MM.1S (cell line): ENCODE measurements at regions not wholly inside any gene's neighbourhood (a gene's known extent, or its start where the extent isn't known, plus 50 kb on each side); places are given as distances from the start of the nearest gene placed in this dataset.

Experiments used
- DNase-seq: peaks from one replicate; pipeline ENCODE4 v3.0.0-alpha.2; 2015
- H2AFZ ChIP-seq: fragments of 300-600 bp; sonication (generic); 2 replicates; pipeline ENCODE4 v1.6.0; 2016; ENCODE audit warnings: antibody characterized with exemption, low read length
- H3F3A ChIP-seq: fragments of 300-600 bp; sonication (generic); 2 replicates; pipeline ENCODE4 v1.6.1; 2016; ENCODE audit warnings: mild to moderate bottlenecking, antibody characterized with exemption, low read length, moderate library complexity, mixed read lengths; ENCODE audit not compliant: insufficient read depth
- H3K27ac ChIP-seq: fragments of 300-600 bp; sonication (generic); 2 replicates; pipeline ENCODE4 v1.5.1; 2016; ENCODE audit warnings: mild to moderate bottlenecking, low read length
- H3K27me3 ChIP-seq: fragments of 300-600 bp; sonication (generic); replicated peaks from 2 replicates; pipeline ENCODE4 v1.6.0; 2016; ENCODE audit warnings: low read length; ENCODE audit not compliant: insufficient read depth
- H3K36me3 ChIP-seq: fragments of 300-600 bp; sonication (generic); replicated peaks from 2 replicates; pipeline ENCODE4 v1.6.1; 2016; ENCODE audit warnings: mild to moderate bottlenecking, low read length, mixed read lengths; ENCODE audit not compliant: insufficient read depth
- H3K4me1 ChIP-seq: fragments of 300-600 bp; sonication (generic); 2 replicates; pipeline ENCODE4 v1.6.1; 2016; ENCODE audit warnings: low read length, mixed read lengths
- H3K4me2 ChIP-seq: fragments of 300-600 bp; sonication (generic); 2 replicates; pipeline ENCODE4 v1.6.0; 2016; ENCODE audit warnings: low read depth, low read length
- H3K4me3 ChIP-seq: fragments of 300-600 bp; sonication (generic); 2 replicates; pipeline ENCODE4 v1.5.1; 2016; ENCODE audit warnings: low read length, mixed read lengths
- H3K79me2 ChIP-seq: fragments of 300-600 bp; sonication (generic); 2 replicates; pipeline ENCODE4 v1.6.1; 2016; ENCODE audit warnings: mixed run types, low read length, mixed read lengths
- H3K9ac ChIP-seq: fragments of 300-600 bp; sonication (generic); 2 replicates; pipeline ENCODE4 v1.6.1; 2016; ENCODE audit warnings: low read length, mixed read lengths
- H3K9me2 ChIP-seq: fragments of 300-600 bp; sonication (generic); replicated peaks from 2 replicates; pipeline ENCODE4 v1.6.1; 2016; ENCODE audit warnings: mild to moderate bottlenecking, low read length, mixed read lengths; ENCODE audit not compliant: insufficient read depth
- H3K9me3 ChIP-seq: fragments of 300-600 bp; sonication (generic); replicated peaks from 2 replicates; pipeline ENCODE4 v1.6.1; 2016; ENCODE audit warnings: mild to moderate bottlenecking, low read length, mixed read lengths; ENCODE audit not compliant: insufficient read depth
- H4K20me1 ChIP-seq: fragments of 300-600 bp; sonication (generic); 2 replicates; pipeline ENCODE4 v1.6.1; 2016; ENCODE audit warnings: mild to moderate bottlenecking, low read length, moderate library complexity, mixed read lengths; ENCODE audit not compliant: insufficient read depth
- EZH2 ChIP-seq: fragments of 300-600 bp; sonication (generic); optimal IDR thresholded peaks from 2 replicates; pipeline ENCODE3; 2017; ENCODE audit warnings: low read depth, mild to moderate bottlenecking, antibody characterized with exemption, low read length, mixed read lengths
- EZH2phosphoT487 ChIP-seq: fragments of 300-600 bp; sonication (generic); IDR thresholded peaks from 2 replicates; pipeline ENCODE4 v1.6.1; 2018; ENCODE audit warnings: antibody characterized with exemption, low read length
- TF ChIP-seq, protein P1 (sequence below): fragments of 300-600 bp; sonication (generic); IDR thresholded peaks from 2 replicates; pipeline ENCODE4 v1.5.1; 2016; ENCODE audit warnings: antibody characterized with exemption, low read length, mixed read lengths

DNA sequence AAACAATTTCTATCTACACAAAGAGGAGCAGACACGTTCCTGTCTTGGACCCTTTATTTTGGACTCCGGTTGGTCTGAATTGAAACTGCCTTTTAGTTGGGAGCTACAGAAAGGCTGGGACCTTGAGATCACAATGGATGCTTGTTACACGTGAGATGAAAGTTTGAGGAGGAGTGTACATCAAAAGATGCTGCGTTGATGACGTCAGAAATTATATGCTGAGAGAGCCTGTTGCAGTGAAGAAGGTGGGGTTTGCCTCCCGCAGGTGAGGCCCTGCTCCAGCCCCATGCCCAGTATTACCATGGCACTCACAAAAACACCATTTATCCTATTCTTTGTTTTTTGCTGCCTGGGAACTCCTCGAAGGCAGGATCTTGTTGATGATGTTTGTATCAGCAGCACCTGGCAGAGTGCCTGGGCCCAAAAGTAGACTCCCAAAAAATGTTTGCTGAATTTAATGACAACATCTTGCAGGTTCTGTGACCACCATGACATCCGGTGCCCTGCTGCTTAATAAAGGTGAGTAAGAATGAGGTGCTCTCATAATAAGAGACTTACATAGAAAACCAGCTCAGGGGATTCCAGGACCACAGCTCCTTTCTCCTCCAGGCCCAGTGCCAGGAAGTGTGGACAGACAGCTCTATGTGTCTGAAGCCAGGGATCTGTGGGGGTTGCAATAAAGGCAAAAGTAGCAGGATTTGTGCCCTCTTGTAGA lies 136.1 kb upstream of the UBE2E1 start:
- no peak overlapping the region for H3K4me2 ChIP-seq
- no peak overlapping the region for H3K4me3 ChIP-seq
- H3K27ac ChIP-seq: no peak overlapping the region
- no peak overlapping the region for H3K9ac ChIP-seq
- H3K9me3 ChIP-seq: no peaks in the 10 kb centered on the region
- H3F3A ChIP-seq: no peaks in the 10 kb centered on the region
- H2AFZ ChIP-seq: no peak overlapping the region
- no peaks in the 10 kb centered on the region for H3K36me3 ChIP-seq
- H3K79me2 ChIP-seq: no peaks in the 10 kb centered on the region
- TF ChIP-seq, protein P1, sequence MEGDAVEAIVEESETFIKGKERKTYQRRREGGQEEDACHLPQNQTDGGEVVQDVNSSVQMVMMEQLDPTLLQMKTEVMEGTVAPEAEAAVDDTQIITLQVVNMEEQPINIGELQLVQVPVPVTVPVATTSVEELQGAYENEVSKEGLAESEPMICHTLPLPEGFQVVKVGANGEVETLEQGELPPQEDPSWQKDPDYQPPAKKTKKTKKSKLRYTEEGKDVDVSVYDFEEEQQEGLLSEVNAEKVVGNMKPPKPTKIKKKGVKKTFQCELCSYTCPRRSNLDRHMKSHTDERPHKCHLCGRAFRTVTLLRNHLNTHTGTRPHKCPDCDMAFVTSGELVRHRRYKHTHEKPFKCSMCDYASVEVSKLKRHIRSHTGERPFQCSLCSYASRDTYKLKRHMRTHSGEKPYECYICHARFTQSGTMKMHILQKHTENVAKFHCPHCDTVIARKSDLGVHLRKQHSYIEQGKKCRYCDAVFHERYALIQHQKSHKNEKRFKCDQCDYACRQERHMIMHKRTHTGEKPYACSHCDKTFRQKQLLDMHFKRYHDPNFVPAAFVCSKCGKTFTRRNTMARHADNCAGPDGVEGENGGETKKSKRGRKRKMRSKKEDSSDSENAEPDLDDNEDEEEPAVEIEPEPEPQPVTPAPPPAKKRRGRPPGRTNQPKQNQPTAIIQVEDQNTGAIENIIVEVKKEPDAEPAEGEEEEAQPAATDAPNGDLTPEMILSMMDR: no peak
- TF ChIP-seq EZH2 (no peak), EZH2phosphoT487 (no peak)
- H4K20me1 ChIP-seq: no peaks in the 10 kb centered on the region
- no peaks in the 10 kb centered on the region for H3K4me1 ChIP-seq
- H3K9me2 ChIP-seq: no peaks in the 10 kb centered on the region
- no peaks in the 10 kb centered on the region for H3K27me3 ChIP-seq
- DNase-seq: no peak

DNA sequence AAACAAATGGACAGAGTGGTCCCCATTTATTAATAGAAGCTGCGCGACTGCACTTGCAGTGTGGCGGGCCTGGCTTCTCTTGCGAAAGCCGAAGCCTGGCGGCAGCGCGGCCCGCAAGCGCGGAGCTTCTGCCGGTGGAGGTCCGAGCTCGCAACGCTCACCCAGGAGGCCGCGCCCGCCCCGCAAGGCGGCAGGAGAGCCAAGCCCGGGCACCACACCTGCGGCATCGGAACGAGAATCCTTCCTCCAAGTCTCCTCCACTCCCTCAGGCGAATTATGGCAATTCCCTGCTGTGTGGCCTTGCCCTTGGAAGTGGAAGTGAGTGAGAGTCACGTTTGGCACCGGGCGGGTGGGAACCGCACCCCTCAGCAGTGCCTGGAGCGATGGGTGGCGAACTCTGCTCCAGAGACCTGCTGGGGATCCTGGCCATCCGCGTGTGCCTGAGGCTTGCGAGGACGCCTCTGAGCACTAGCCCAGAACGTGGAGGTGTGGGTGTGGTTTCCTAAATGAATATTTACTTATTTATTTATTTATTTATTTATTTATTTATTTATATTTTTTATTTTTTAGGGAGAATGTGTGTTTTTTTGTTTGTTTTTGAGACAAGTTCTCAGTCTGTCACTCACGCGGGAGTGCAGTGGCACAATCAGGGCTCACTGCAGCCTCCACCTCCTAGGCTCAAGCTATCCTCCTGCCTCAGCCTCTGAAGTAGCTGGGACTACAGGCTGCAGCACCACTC lies 133.7 kb upstream of the UBE2E1 start:
- Histone ChIP-seq H3K27me3 (no peaks in the 10 kb centered on the region), H3K36me3 (no peaks in the 10 kb centered on the region), H2AFZ (no peak overlapping the region), H3K9ac (no peak overlapping the region), H3K27ac (no peak overlapping the region), H3F3A (no peaks in the 10 kb centered on the region), H4K20me1 (no peaks in the 10 kb centered on the region), H3K4me3 (no peak overlapping the region), H3K79me2 (no peaks in the 10 kb centered on the region), H3K9me2 (no peaks in the 10 kb centered on the region), H3K9me3 (no peaks in the 10 kb centered on the region), H3K4me2 (no peak overlapping the region), H3K4me1 (peaks cover 7% of the 10 kb centered on the region; the same call in 1 of the 2 replicates)
- no peak for DNase-seq
- no peak for TF ChIP-seq EZH2phosphoT487

DNA sequence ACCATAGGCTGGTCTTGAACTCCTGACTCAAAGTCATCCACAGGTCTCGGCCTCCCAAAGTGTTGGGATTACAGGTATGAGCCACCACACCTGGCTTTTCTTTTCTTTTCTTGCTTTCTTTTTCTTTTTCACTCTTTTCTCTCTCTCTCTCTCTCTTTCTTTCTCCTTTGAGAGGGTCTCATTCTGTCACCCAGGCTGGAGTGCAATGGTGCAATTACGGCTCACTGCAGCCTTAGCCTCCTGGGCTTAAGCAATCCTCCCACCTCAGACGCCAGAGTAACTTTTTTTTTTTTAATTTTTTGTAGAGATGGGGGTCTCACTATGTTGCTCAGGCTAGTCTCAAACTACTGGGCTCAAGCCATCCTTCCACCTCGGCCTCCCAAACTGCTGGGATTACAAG lies 133.1 kb upstream of the UBE2E1 start:
- Histone ChIP-seq H3K27ac (no peak overlapping the region), H3K4me1 (peaks cover 7% of the 10 kb centered on the region; the same call in 1 of the 2 replicates), H3K4me3 (no peak overlapping the region), H4K20me1 (no peaks in the 10 kb centered on the region), H3F3A (no peaks in the 10 kb centered on the region), H3K4me2 (no peak overlapping the region), H3K36me3 (no peaks in the 10 kb centered on the region), H3K79me2 (no peaks in the 10 kb centered on the region), H3K9me2 (no peaks in the 10 kb centered on the region), H2AFZ (no peak overlapping the region), H3K9ac (no peak overlapping the region), H3K9me3 (no peaks in the 10 kb centered on the region), H3K27me3 (no peaks in the 10 kb centered on the region)
- TF ChIP-seq, protein P1: no peak
- no peak for DNase-seq

DNA sequence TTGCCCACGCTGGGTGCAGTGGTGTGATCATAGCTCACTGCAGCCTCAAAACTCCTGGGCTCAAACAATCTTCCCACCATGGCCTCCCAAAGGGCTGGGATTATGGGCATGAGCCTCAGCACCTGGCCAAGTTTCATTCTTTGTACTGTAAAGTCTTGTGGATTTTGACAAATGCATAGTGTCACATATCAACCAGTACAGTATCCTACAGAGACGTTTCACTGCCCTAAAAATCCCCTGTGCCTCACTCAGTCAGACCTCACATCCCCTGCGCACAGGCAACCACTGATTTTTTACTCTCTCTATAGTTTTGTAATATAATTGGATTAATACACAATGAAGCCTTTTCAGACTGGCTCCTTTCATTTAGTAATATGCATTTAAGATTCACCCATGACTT lies 130.7 kb upstream of the UBE2E1 start:
- TF ChIP-seq EZH2phosphoT487: no peak
- TF ChIP-seq, protein P1: no peak
- no peak for TF ChIP-seq EZH2
- Histone ChIP-seq H3K4me3 (no peak overlapping the region), H3K27ac (no peak overlapping the region), H3K36me3 (no peaks in the 10 kb centered on the region), H2AFZ (no peak overlapping the region), H3K9ac (no peak overlapping the region), H4K20me1 (no peaks in the 10 kb centered on the region), H3K4me2 (no peak overlapping the region), H3K4me1 (peaks cover 7% of the 10 kb centered on the region; the same call in 1 of the 2 replicates), H3K9me3 (no peaks in the 10 kb centered on the region), H3F3A (no peaks in the 10 kb centered on the region), H3K27me3 (no peaks in the 10 kb centered on the region), H3K79me2 (no peaks in the 10 kb centered on the region), H3K9me2 (no peaks in the 10 kb centered on the region)
- DNase-seq: no peak
